Parathyroid adenoma (tissue), 2 donors: ENCODE measurements at regions not wholly inside any gene's neighbourhood (a gene's known extent, or its start where the extent isn't known, plus 50 kb on each side); places are given as distances from the start of the nearest gene placed in this dataset.

Experiments
- H2AFZ ChIP-seq: fragments of 300-600 bp; sonication (generic); one replicate; pipeline ENCODE4 v1.7.0; 2017; ENCODE audit warnings: antibody characterized with exemption, mild to moderate bottlenecking
- H3K27ac ChIP-seq: fragments of 300-600 bp; sonication (generic); one replicate; pipeline ENCODE4 v1.7.0; 2017
- H3K27me3 ChIP-seq: fragments of 300-600 bp; sonication (generic); one replicate; pipeline ENCODE4 v1.7.0; 2017; ENCODE audit warnings: low read length; ENCODE audit not compliant: control insufficient read depth, insufficient read depth
- H3K36me3 ChIP-seq: fragments of 300-600 bp; sonication (generic); one replicate; pipeline ENCODE4 v1.7.0; 2017; ENCODE audit warnings: low read length; ENCODE audit not compliant: control insufficient read depth, insufficient read depth
- H3K4me1 ChIP-seq: fragments of 300-600 bp; sonication (generic); one replicate; pipeline ENCODE4 v1.7.0; 2017; ENCODE audit warnings: control low read depth
- H3K4me2 ChIP-seq: fragments of 300-600 bp; sonication (generic); one replicate; pipeline ENCODE4 v1.7.0; 2017; ENCODE audit warnings: low read length
- H3K4me3 ChIP-seq: fragments of 300-600 bp; sonication (generic); one replicate; pipeline ENCODE4 v1.7.0; 2017; ENCODE audit warnings: low read depth, low read length
- H3K79me2 ChIP-seq: fragments of 300-600 bp; sonication (generic); one replicate; pipeline ENCODE4 v1.7.0; 2017; ENCODE audit warnings: control low read depth
- H3K9ac ChIP-seq: fragments of 300-600 bp; sonication (generic); one replicate; pipeline ENCODE4 v1.7.0; 2017; ENCODE audit warnings: mild to moderate bottlenecking
- H3K9me3 ChIP-seq: fragments of 300-600 bp; sonication (generic); one replicate; pipeline ENCODE4 v1.7.0; 2017; ENCODE audit warnings: low read length; ENCODE audit not compliant: control insufficient read depth
- CTCF ChIP-seq: fragments of 300-600 bp; sonication (generic); IDR thresholded peaks from one replicate; pipeline ENCODE4 v1.7.0; 2017; ENCODE audit warnings: antibody characterized with exemption, mild to moderate bottlenecking
- donor health status: primary hyperparathyroidism.

GRCh38 chr10:3357737-3358136 is 185.2 kb upstream of the PITRM1 start:
- H3K9ac ChIP-seq = no peak overlapping the region
- H3K27me3 ChIP-seq = no peaks in the 10 kb centered on the region
- no peaks in the 10 kb centered on the region for H3K79me2 ChIP-seq
- H3K4me2 ChIP-seq = no peak overlapping the region
- no peak overlapping the region for H3K27ac ChIP-seq
- no peaks in the 10 kb centered on the region for H3K9me3 ChIP-seq
- H2AFZ ChIP-seq = no peak overlapping the region
- H3K4me3 ChIP-seq = no peak overlapping the region
- peaks cover 3% of the 10 kb centered on the region for H3K36me3 ChIP-seq
- TF ChIP-seq CTCF = no peak
- no peaks in the 10 kb centered on the region for H3K4me1 ChIP-seq

- H3K4me3 ChIP-seq = no peak overlapping the region
Measured at GRCh38 chr10:3355536-3355935, 183.0 kb upstream of the PITRM1 start.

GRCh38 chr10:3354174-3354900 is 181.8 kb upstream of the PITRM1 start:
- peaks cover 3% of the 10 kb centered on the region for H3K36me3 ChIP-seq
- H3K27me3 ChIP-seq = no peaks in the 10 kb centered on the region
- no peak overlapping the region for H2AFZ ChIP-seq
- H3K4me2 ChIP-seq = no peak overlapping the region
- no peak overlapping the region for H3K27ac ChIP-seq
- no peaks in the 10 kb centered on the region for H3K79me2 ChIP-seq
- no peak overlapping the region for H3K9ac ChIP-seq
- no peak overlapping the region for H3K4me3 ChIP-seq
- no peak for TF ChIP-seq CTCF
- H3K4me1 ChIP-seq = no peaks in the 10 kb centered on the region
- no peaks in the 10 kb centered on the region for H3K9me3 ChIP-seq

More at GRCh38 chr10:3355536-3355935, 183.0 kb upstream of the PITRM1 start:
- no peak overlapping the region for H3K27ac ChIP-seq
- no peak for TF ChIP-seq CTCF
- no peaks in the 10 kb centered on the region for H3K9me3 ChIP-seq
- H3K36me3 ChIP-seq = peaks cover 3% of the 10 kb centered on the region
- no peaks in the 10 kb centered on the region for H3K4me1 ChIP-seq
- no peak overlapping the region for H3K9ac ChIP-seq
- H2AFZ ChIP-seq = no peak overlapping the region
- H3K27me3 ChIP-seq = no peaks in the 10 kb centered on the region
- H3K79me2 ChIP-seq = no peaks in the 10 kb centered on the region
- H3K4me2 ChIP-seq = no peak overlapping the region

GRCh38 chr10:3353235-3353634 is 180.7 kb upstream of the PITRM1 start:
- no peaks in the 10 kb centered on the region for H3K4me1 ChIP-seq
- H2AFZ ChIP-seq = no peak overlapping the region
- H3K27ac ChIP-seq = no peak overlapping the region
- no peak overlapping the region for H3K4me3 ChIP-seq
- H3K9ac ChIP-seq = no peak overlapping the region
- no peaks in the 10 kb centered on the region for H3K9me3 ChIP-seq
- peaks cover 3% of the 10 kb centered on the region for H3K36me3 ChIP-seq
- H3K4me2 ChIP-seq = no peak overlapping the region
- no peaks in the 10 kb centered on the region for H3K27me3 ChIP-seq
- no peaks in the 10 kb centered on the region for H3K79me2 ChIP-seq
- no peak for TF ChIP-seq CTCF
